Left renal pelvis (tissue), 4 donors: ENCODE measurements at regions not wholly inside any gene's neighbourhood (a gene's known extent, or its start where the extent isn't known, plus 50 kb on each side); places are given as distances from the start of the nearest gene placed in this dataset.
"Not testable (repeated sequence)": the region's sequence is repeated elsewhere in the genome, so short reads cannot be mapped to it uniquely, and the experiment has no call there.

Source experiments
- DNase-seq, 4 donors: peaks; one replicate each; pipeline ENCODE4 v3.0.0-alpha.2; 2013; ENCODE audit warnings: low read depth in 4 of 4, low spot score in 3 of 4

- DNase-seq = no peak
Measured at GRCh38 chr1:19591482-19592091, 52.5 kb upstream of the NBL1 start.

GRCh38 chr1:19585507-19585906, 58.6 kb upstream of the NBL1 start:
- DNase-seq = no peak

- DNase-seq = no peak
Measured at GRCh38 chr1:19582318-19582717, 61.8 kb upstream of the NBL1 start.

GRCh38 chr1:19581381-19581780, 62.7 kb upstream of the NBL1 start:
- no peak for DNase-seq

GRCh38 chr1:19577561-19577960, 66.5 kb upstream of the NBL1 start:
- no peak for DNase-seq

GRCh38 chr1:19577036-19577435, 67.1 kb upstream of the NBL1 start:
- DNase-seq = no peak

- DNase-seq = no peak
Measured at GRCh38 chr1:19569786-19570185, 74.3 kb upstream of the NBL1 start.

- DNase-seq = no peak
Measured at GRCh38 chr1:19567041-19567440, 77.1 kb upstream of the NBL1 start.

- DNase-seq = no peak
Measured at GRCh38 chr1:19564366-19564765, 79.0 kb upstream of the CAPZB start.

GRCh38 chr1:19563324-19564097, 78.2 kb upstream of the CAPZB start:
- DNase-seq = peak in 1 of 4 donors; percentile 24

GRCh38 chr1:19562847-19563246, 77.5 kb upstream of the CAPZB start:
- no peak for DNase-seq

- no peak for DNase-seq
Measured at GRCh38 chr1:19560480-19560879, 75.1 kb upstream of the CAPZB start.

GRCh38 chr1:19559641-19560040, 74.3 kb upstream of the CAPZB start:
- DNase-seq = no peak

- no peak for DNase-seq
Measured at GRCh38 chr1:19557609-19558051, 72.3 kb upstream of the CAPZB start.

- no peak for DNase-seq
Measured at GRCh38 chr1:19554090-19554489, 68.8 kb upstream of the CAPZB start.

- no peak for DNase-seq
Measured at GRCh38 chr1:19552291-19553010, 67.1 kb upstream of the CAPZB start.

- DNase-seq = not testable (repeated sequence)
Measured at GRCh38 chr1:19551837-19552236, 66.5 kb upstream of the CAPZB start.

GRCh38 chr1:19550437-19550836, 65.1 kb upstream of the CAPZB start:
- not testable (repeated sequence) for DNase-seq

- no peak for DNase-seq
Measured at GRCh38 chr1:19547814-19548213, 62.5 kb upstream of the CAPZB start.

GRCh38 chr1:19536519-19536918, 51.2 kb upstream of the CAPZB start:
- DNase-seq = no peak

GRCh38 chr1:19535214-19535613, 49.9 kb upstream of the CAPZB start:
- DNase-seq = no peak
